Calu3 (cell line): ENCODE measurements at regions not wholly inside any gene's neighbourhood (a gene's known extent, or its start where the extent isn't known, plus 50 kb on each side); places are given as distances from the start of the nearest gene placed in this dataset.
"Not testable (repeated sequence)": the region's sequence is repeated elsewhere in the genome, so short reads cannot be mapped to it uniquely, and the experiment has no call there.

Experiments
- BruUV-seq: library from RNA; stranded (reverse); fragments of 400-500 nt; replicated peaks from 2 replicates; lab custom pipeline; 2021; lab: Mats Ljungman, UMichigan
- CTCF ChIA-PET: fragments of 300-600 bp; sonication (Branson Sonifier 250); formaldehyde crosslinking; loops from one replicate; lab custom pipeline; 2022; ENCODE audit warnings: antibody characterized with exemption; lab: Charles Lee
- DNase-seq: peaks from one replicate; pipeline ENCODE4 v3.0.0; 2022
- H3K27ac Mint-ChIP-seq: one replicate; pipeline ENCODE4 v1.8.0; 2022; ENCODE audit warnings: mixed read lengths; ENCODE audit not compliant: unreplicated experiment
- H3K27me3 Mint-ChIP-seq: one replicate; pipeline ENCODE4 v1.8.0; 2022; ENCODE audit warnings: mixed read lengths; ENCODE audit not compliant: unreplicated experiment
- H3K36me3 Mint-ChIP-seq: one replicate; pipeline ENCODE4 v1.8.0; 2022; ENCODE audit warnings: mild to moderate bottlenecking, moderate library complexity, mixed read lengths; ENCODE audit not compliant: insufficient read depth, unreplicated experiment
- H3K4me1 Mint-ChIP-seq: one replicate; pipeline ENCODE4 v1.8.0; 2022; ENCODE audit warnings: mild to moderate bottlenecking, low read depth, mixed read lengths; ENCODE audit not compliant: unreplicated experiment
- H3K4me3 Mint-ChIP-seq: one replicate; pipeline ENCODE4 v1.8.0; 2022; ENCODE audit warnings: mild to moderate bottlenecking, low read depth, moderate library complexity, mixed read lengths; ENCODE audit not compliant: unreplicated experiment
- H3K9me3 Mint-ChIP-seq: one replicate; pipeline ENCODE4 v1.8.0; 2022; ENCODE audit warnings: low read depth, mixed read lengths; ENCODE audit not compliant: unreplicated experiment
- intact Hi-C: fragments of 100-400 bp; cut with micrococcal nuclease; formaldehyde crosslinking; loops from one replicate; pipeline ENCODE4 v1.10.0; 2022; ENCODE audit not compliant: unreplicated experiment
- TF ChIP-seq, protein P1 (sequence below): fragments of 200-600 bp; IDR thresholded peaks from one replicate; pipeline ENCODE4 v1.8.0; 2022; ENCODE audit warnings: antibody characterized with exemption; ENCODE audit not compliant: unreplicated experiment

DNA sequence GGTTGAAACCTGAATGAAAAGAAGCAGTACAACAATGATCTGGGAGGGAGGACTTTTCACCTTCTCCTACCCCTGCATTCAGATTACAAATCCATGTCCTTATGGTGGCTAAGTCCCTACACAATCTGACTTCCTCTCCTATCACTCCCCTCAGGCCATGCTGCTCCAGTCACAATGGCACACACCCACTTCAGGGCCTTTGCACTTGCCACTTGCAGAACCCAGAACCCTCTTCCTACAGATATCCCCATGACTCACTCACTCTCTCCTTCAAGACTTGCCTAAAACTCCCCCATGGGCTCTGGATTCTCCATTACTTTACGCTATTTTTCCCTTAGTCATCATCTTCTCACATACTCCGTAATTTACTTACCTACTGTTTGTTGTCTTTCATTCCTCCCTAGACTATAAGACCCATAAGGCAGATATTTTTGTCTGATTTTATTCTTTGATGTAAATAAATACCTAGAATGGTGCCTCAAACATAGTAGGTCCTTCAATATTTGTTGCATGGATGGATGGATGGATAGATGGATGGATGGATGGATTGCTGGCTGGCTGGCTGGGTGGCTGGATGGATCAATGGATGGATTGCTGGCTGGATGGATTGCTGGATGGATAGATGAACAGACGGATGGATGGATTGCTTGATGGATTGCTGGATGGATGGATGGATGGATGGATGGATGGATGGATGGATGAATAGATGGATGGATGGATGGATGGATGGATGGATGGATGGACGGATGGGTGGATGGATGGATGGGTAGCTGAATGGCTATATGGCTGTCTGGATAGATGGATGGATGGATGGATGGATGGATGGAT is 94.7 kb upstream of the NAV2 start:
- no peak for DNase-seq
- H3K27ac Mint-ChIP-seq, result no peak overlapping the region
- H3K36me3 Mint-ChIP-seq, result no peaks in the 10 kb centered on the region
- TF ChIP-seq, protein P1, sequence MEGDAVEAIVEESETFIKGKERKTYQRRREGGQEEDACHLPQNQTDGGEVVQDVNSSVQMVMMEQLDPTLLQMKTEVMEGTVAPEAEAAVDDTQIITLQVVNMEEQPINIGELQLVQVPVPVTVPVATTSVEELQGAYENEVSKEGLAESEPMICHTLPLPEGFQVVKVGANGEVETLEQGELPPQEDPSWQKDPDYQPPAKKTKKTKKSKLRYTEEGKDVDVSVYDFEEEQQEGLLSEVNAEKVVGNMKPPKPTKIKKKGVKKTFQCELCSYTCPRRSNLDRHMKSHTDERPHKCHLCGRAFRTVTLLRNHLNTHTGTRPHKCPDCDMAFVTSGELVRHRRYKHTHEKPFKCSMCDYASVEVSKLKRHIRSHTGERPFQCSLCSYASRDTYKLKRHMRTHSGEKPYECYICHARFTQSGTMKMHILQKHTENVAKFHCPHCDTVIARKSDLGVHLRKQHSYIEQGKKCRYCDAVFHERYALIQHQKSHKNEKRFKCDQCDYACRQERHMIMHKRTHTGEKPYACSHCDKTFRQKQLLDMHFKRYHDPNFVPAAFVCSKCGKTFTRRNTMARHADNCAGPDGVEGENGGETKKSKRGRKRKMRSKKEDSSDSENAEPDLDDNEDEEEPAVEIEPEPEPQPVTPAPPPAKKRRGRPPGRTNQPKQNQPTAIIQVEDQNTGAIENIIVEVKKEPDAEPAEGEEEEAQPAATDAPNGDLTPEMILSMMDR, result no peak
- H3K9me3 Mint-ChIP-seq, result peaks cover 6% of the 10 kb centered on the region
- no TSS peak for BruUV-seq
- CTCF ChIA-PET, result no interaction called here
- intact Hi-C loops, result no loop called here
- peaks cover 40% of the 10 kb centered on the region for H3K27me3 Mint-ChIP-seq
- H3K4me1 Mint-ChIP-seq, result no peaks in the 10 kb centered on the region
- H3K4me3 Mint-ChIP-seq, result no peak overlapping the region

- Mint-ChIP-seq H3K4me3 (no peak overlapping the region), H3K27me3 (peaks cover 36% of the 10 kb centered on the region)
- no peak for DNase-seq
Observed at GRCh38 chr11:19615341-19616183, 97.1 kb upstream of the NAV2 start.

GRCh38 chr11:19614370-19614940 is 98.2 kb upstream of the NAV2 start:
- TF ChIP-seq, protein P1, result no peak
- Mint-ChIP-seq H3K4me1 (no peaks in the 10 kb centered on the region), H3K4me3 (no peak overlapping the region), H3K36me3 (no peaks in the 10 kb centered on the region), H3K27me3 (peaks cover 47% of the 10 kb centered on the region), H3K27ac (no peak overlapping the region), H3K9me3 (peaks cover 9% of the 10 kb centered on the region)
- intact Hi-C loops, result no loop called here
- BruUV-seq, result no TSS peak
- no peak for DNase-seq
- CTCF ChIA-PET, result no interaction called here

More at GRCh38 chr11:19615341-19616183, 97.1 kb upstream of the NAV2 start:
- intact Hi-C loops, result no loop called here
- CTCF ChIA-PET, result no interaction called here
- Mint-ChIP-seq H3K9me3 (peaks cover 9% of the 10 kb centered on the region), H3K27ac (no peak overlapping the region), H3K4me1 (no peaks in the 10 kb centered on the region), H3K36me3 (no peaks in the 10 kb centered on the region)
- TF ChIP-seq, protein P1, result no peak
- BruUV-seq, result no TSS peak

GRCh38 chr11:19612025-19612424 is 100.6 kb upstream of the NAV2 start:
- intact Hi-C loops, H3K9me3 Mint-ChIP-seq: not testable (repeated sequence)

More at GRCh38 chr11:19612025-19612424, 100.6 kb upstream of the NAV2 start:
- DNase-seq, BruUV-seq, H3K4me1 Mint-ChIP-seq, H3K36me3 Mint-ChIP-seq, H3K4me3 Mint-ChIP-seq, CTCF ChIA-PET, H3K27ac Mint-ChIP-seq: not testable (repeated sequence)
- peaks cover 56% of the 10 kb centered on the region for H3K27me3 Mint-ChIP-seq
